ENCODE measurements at regions not wholly inside any gene's neighbourhood (a gene's known extent, or its start where the extent isn't known, plus 50 kb on each side); places are given as distances from the start of the nearest gene placed in this dataset.

GRCh38 chr4:67049446-67049845, 495.9 kb downstream of the CENPC start:
- ChIA-PET POLR2A (no interaction called here), CTCF (no interaction called here)
- DNase-seq (ENCODE audit: extremely low spot score): no peak
- TF ChIP-seq SP1 (IDR thresholded peaks at IDR 0.05): no peak
- no peak for TF ChIP-seq ZNF384 (IDR thresholded peaks at IDR 0.05)
- no peak for TF ChIP-seq SUZ12 (IDR thresholded peaks at IDR 0.05)
- no peak for TF ChIP-seq NFRKB (IDR thresholded peaks at IDR 0.05)
- no peak for TF ChIP-seq TARDBP (IDR thresholded peaks at IDR 0.05)
- TF ChIP-seq FOXM1 (IDR thresholded peaks at IDR 0.05; ENCODE audit: borderline replicate concordance): no peak
- TF ChIP-seq BHLHE40 (IDR thresholded peaks at IDR 0.05; ENCODE audit: borderline replicate concordance): no peak
- TF ChIP-seq ELF4 (IDR thresholded peaks at IDR 0.05): no peak
- TF ChIP-seq HDGF (IDR thresholded peaks at IDR 0.05; ENCODE audit: borderline replicate concordance): no peak
- no peak for TF ChIP-seq FOXK2 (IDR thresholded peaks at IDR 0.05)
- no peak for TF ChIP-seq L3MBTL2 (conservative IDR thresholded peaks at IDR 0.05)
- TF ChIP-seq FOXA1 (IDR thresholded peaks at IDR 0.05): no peak
- no peak for TF ChIP-seq ARNT (IDR thresholded peaks at IDR 0.05)
- no peak for TF ChIP-seq CTBP1 (IDR thresholded peaks at IDR 0.05; ENCODE audit: borderline replicate concordance)
- TF ChIP-seq PKNOX1 (IDR thresholded peaks at IDR 0.05): no peak
- TF ChIP-seq LEF1 (IDR thresholded peaks at IDR 0.05; ENCODE audit: borderline replicate concordance): no peak

- no peak for DNase-seq (ENCODE audit: extremely low spot score)
- CTCF ChIA-PET: no interaction called here
- POLR2A ChIA-PET: no interaction called here
- no peak for TF ChIP-seq HDGF (IDR thresholded peaks at IDR 0.05; ENCODE audit: borderline replicate concordance)
- no peak for TF ChIP-seq FOXA1 (IDR thresholded peaks at IDR 0.05)
- no peak for TF ChIP-seq PKNOX1 (IDR thresholded peaks at IDR 0.05)
- no peak for TF ChIP-seq ZNF384 (IDR thresholded peaks at IDR 0.05)
- TF ChIP-seq FOXM1 (IDR thresholded peaks at IDR 0.05; ENCODE audit: borderline replicate concordance): no peak
- TF ChIP-seq FOXK2 (IDR thresholded peaks at IDR 0.05): no peak
- TF ChIP-seq NFRKB (IDR thresholded peaks at IDR 0.05): no peak
- no peak for TF ChIP-seq ELF4 (IDR thresholded peaks at IDR 0.05)
These were observed 496.8 kb downstream of the CENPC start for GRCh38 chr4:67048530-67048929.

GRCh38 chr4:67040315-67040714, 505.0 kb downstream of the CENPC start:
- POLR2A ChIA-PET: no interaction called here
- TF ChIP-seq HDGF (IDR thresholded peaks at IDR 0.05; ENCODE audit: borderline replicate concordance): no peak
- TF ChIP-seq CTBP1 (IDR thresholded peaks at IDR 0.05; ENCODE audit: borderline replicate concordance): no peak
- no peak for TF ChIP-seq FOXM1 (IDR thresholded peaks at IDR 0.05; ENCODE audit: borderline replicate concordance)
- no peak for TF ChIP-seq SP1 (IDR thresholded peaks at IDR 0.05)
- no peak for TF ChIP-seq LEF1 (IDR thresholded peaks at IDR 0.05; ENCODE audit: borderline replicate concordance)
- no peak for TF ChIP-seq ARNT (IDR thresholded peaks at IDR 0.05)
- TF ChIP-seq ZNF384 (IDR thresholded peaks at IDR 0.05): no peak
- TF ChIP-seq ELF4 (IDR thresholded peaks at IDR 0.05): no peak
- TF ChIP-seq BHLHE40 (IDR thresholded peaks at IDR 0.05; ENCODE audit: borderline replicate concordance): no peak
- TF ChIP-seq L3MBTL2 (conservative IDR thresholded peaks at IDR 0.05): no peak
- TF ChIP-seq FOXK2 (IDR thresholded peaks at IDR 0.05): no peak
- no peak for TF ChIP-seq PKNOX1 (IDR thresholded peaks at IDR 0.05)
- no peak for TF ChIP-seq TARDBP (IDR thresholded peaks at IDR 0.05)
- TF ChIP-seq SUZ12 (IDR thresholded peaks at IDR 0.05): no peak
- TF ChIP-seq FOXA1 (IDR thresholded peaks at IDR 0.05): no peak
- TF ChIP-seq NFRKB (IDR thresholded peaks at IDR 0.05): no peak
- no peak for DNase-seq (ENCODE audit: extremely low spot score)
- CTCF ChIA-PET: no interaction called here

GRCh38 chr4:67038228-67038566, 507.1 kb downstream of the CENPC start:
- ChIA-PET CTCF (no interaction called here), POLR2A (no interaction called here)
- no peak for DNase-seq (ENCODE audit: extremely low spot score)
- TF ChIP-seq FOXA1 (IDR thresholded peaks at IDR 0.05) (no peak), ARNT (IDR thresholded peaks at IDR 0.05) (no peak), LEF1 (IDR thresholded peaks at IDR 0.05; ENCODE audit: borderline replicate concordance) (no peak), CTBP1 (IDR thresholded peaks at IDR 0.05; ENCODE audit: borderline replicate concordance) (no peak), FOXK2 (IDR thresholded peaks at IDR 0.05) (no peak), L3MBTL2 (conservative IDR thresholded peaks at IDR 0.05) (no peak), SP1 (IDR thresholded peaks at IDR 0.05) (no peak), HDGF (IDR thresholded peaks at IDR 0.05; ENCODE audit: borderline replicate concordance) (no peak), BHLHE40 (IDR thresholded peaks at IDR 0.05; ENCODE audit: borderline replicate concordance) (no peak), SUZ12 (IDR thresholded peaks at IDR 0.05) (no peak), FOXM1 (IDR thresholded peaks at IDR 0.05; ENCODE audit: borderline replicate concordance) (no peak), PKNOX1 (IDR thresholded peaks at IDR 0.05) (no peak), TARDBP (IDR thresholded peaks at IDR 0.05) (no peak), ZNF384 (IDR thresholded peaks at IDR 0.05) (no peak), NFRKB (IDR thresholded peaks at IDR 0.05) (no peak), ELF4 (IDR thresholded peaks at IDR 0.05) (no peak)

DNA sequence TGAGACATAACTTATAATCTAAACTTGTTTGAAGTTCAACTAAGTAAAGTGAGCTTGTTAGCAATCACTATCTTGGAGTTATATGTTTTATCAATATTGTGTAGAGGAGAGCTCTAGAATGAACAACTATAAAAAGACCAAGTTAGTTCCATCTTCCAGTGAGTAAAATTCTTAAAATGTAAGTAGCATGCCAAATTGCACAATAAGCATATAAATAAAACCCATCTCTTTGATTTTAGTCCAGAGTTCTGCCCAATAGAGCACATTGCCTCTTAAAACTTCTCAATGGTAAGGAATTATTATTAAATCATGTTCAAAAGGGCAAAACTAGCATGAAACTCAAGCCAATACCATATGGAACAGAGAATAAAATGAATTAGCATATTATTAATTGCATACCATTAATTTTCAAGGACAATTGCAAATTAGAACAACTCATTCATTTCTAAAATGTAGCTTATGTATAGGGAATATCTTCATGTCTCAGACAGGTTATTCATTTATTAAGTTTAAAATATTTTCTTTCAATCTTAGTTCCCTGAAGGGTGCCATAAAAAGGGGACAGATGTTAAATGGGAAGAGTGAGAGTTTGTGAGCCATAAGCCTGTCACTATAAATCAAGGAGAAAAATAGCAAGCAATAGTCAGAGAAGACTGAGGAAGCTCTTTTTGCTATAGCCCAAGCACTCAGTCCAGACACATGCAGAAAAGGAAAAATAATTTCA, 507.6 kb downstream of the CENPC start:
- ChIA-PET POLR2A (no interaction called here), CTCF (no interaction called here)
- TF ChIP-seq L3MBTL2 (conservative IDR thresholded peaks at IDR 0.05) (no peak), PKNOX1 (IDR thresholded peaks at IDR 0.05) (peak; percentile 30; the same call in 1 of the 2 replicates)
- no peak for DNase-seq (ENCODE audit: extremely low spot score)
